GM21825 (cell line): ENCODE measurements at regions not wholly inside any gene's neighbourhood (a gene's known extent, or its start where the extent isn't known, plus 50 kb on each side); places are given as distances from the start of the nearest gene placed in this dataset.

ENCODE experiments used
- ATAC-seq: cut with Tn5 transposase; IDR thresholded peaks from one replicate; pipeline ENCODE4 v1.9.1; 2021; ENCODE audit warnings: mild to moderate bottlenecking, moderate library complexity; ENCODE audit not compliant: unreplicated experiment

- ATAC-seq, result no peak
Measured at GRCh38 chr3:5304188-5304587, 116.7 kb downstream of the EDEM1 start.

GRCh38 chr3:5304789-5305683 is 117.5 kb downstream of the EDEM1 start:
- ATAC-seq, result peak; percentile 85

- peak; percentile 22 for ATAC-seq
Measured at GRCh38 chr3:5305684-5305989, 118.1 kb downstream of the EDEM1 start.

- no peak for ATAC-seq
Measured at GRCh38 chr3:5309171-5309570, 121.7 kb downstream of the EDEM1 start.

GRCh38 chr3:5309602-5310001 is 122.1 kb downstream of the EDEM1 start:
- ATAC-seq, result no peak

GRCh38 chr3:5310509-5310908 is 123.0 kb downstream of the EDEM1 start:
- ATAC-seq, result no peak

- ATAC-seq, result no peak
Measured at GRCh38 chr3:5312290-5312689, 124.8 kb downstream of the EDEM1 start.

- ATAC-seq, result no peak
Measured at GRCh38 chr3:5314897-5315296, 127.4 kb downstream of the EDEM1 start.

- no peak for ATAC-seq
Measured at GRCh38 chr3:5317557-5317956, 130.1 kb downstream of the EDEM1 start.

- no peak for ATAC-seq
Measured at GRCh38 chr3:5319454-5319853, 131.9 kb downstream of the EDEM1 start.

- no peak for ATAC-seq
Measured at GRCh38 chr3:5321666-5322340, 134.3 kb downstream of the EDEM1 start.

- no peak for ATAC-seq
Measured at GRCh38 chr3:5324780-5325179, 137.3 kb downstream of the EDEM1 start.

- no peak for ATAC-seq
Measured at GRCh38 chr3:5330152-5330810, 142.8 kb downstream of the EDEM1 start.

GRCh38 chr3:5331567-5332269 is 144.2 kb downstream of the EDEM1 start:
- ATAC-seq, result no peak

- no peak for ATAC-seq
Measured at GRCh38 chr3:5332270-5332956, 144.9 kb downstream of the EDEM1 start.

GRCh38 chr3:5339967-5340535 is 152.5 kb downstream of the EDEM1 start:
- no peak for ATAC-seq

GRCh38 chr3:5341610-5342009 is 154.1 kb downstream of the EDEM1 start:
- no peak for ATAC-seq

- ATAC-seq, result no peak
Measured at GRCh38 chr3:5343459-5343858, 156.0 kb downstream of the EDEM1 start.

- no peak for ATAC-seq
Measured at GRCh38 chr3:5344707-5345106, 157.2 kb downstream of the EDEM1 start.

GRCh38 chr3:5347486-5347885 is 160.0 kb downstream of the EDEM1 start:
- ATAC-seq, result no peak
